Mesenchymal stem cell (in vitro differentiated cells and primary cell): ENCODE measurements at regions not wholly inside any gene's neighbourhood (a gene's known extent, or its start where the extent isn't known, plus 50 kb on each side); places are given as distances from the start of the nearest gene placed in this dataset.

Source experiments
- DNase-seq: peaks from one replicate; pipeline ENCODE4 v3.0.0-alpha.2; 2013
- H2AFZ ChIP-seq: one replicate; pipeline ENCODE4 v1.6.1; 2013; ENCODE audit warnings: low read depth, mild to moderate bottlenecking, control low read depth, inconsistent platforms, low read length, moderate library complexity
- H2AK5ac ChIP-seq: 2 replicates; pipeline ENCODE4 v1.6.1; 2013; ENCODE audit warnings: low read length, moderate library complexity, mild to moderate bottlenecking, inconsistent platforms; ENCODE audit not compliant: severe bottlenecking
- H2BK120ac ChIP-seq: one replicate; pipeline ENCODE4 v1.6.1; 2013; ENCODE audit warnings: low read depth, mild to moderate bottlenecking, inconsistent platforms, low read length, moderate library complexity
- H2BK12ac ChIP-seq, 2 experiments: one replicate each; pipeline ENCODE4 v1.6.1; 2013; ENCODE audit warnings: inconsistent platforms in 2 of 2, low read length in 2 of 2, mild to moderate bottlenecking in 2 of 2, moderate library complexity in 2 of 2, control low read depth in 1 of 2
- H2BK15ac ChIP-seq: one replicate; pipeline ENCODE4 v1.6.1; 2013; ENCODE audit warnings: mild to moderate bottlenecking, low read depth, inconsistent platforms; ENCODE audit not compliant: poor library complexity, severe bottlenecking
- H2BK5ac ChIP-seq: 2 replicates; pipeline ENCODE4 v1.6.1; 2013; ENCODE audit warnings: low read depth, mild to moderate bottlenecking, low read length, control low read depth, inconsistent platforms; ENCODE audit not compliant: poor library complexity, severe bottlenecking
- H3K14ac ChIP-seq, 2 experiments: one replicate each; pipeline ENCODE4 v1.6.1; 2013; ENCODE audit warnings: inconsistent platforms in 2 of 2, low read length in 2 of 2, control low read depth in 1 of 2, mild to moderate bottlenecking in 1 of 2, moderate library complexity in 1 of 2
- H3K18ac ChIP-seq, 2 experiments: one replicate each; pipeline ENCODE4 v1.6.1; 2013; ENCODE audit warnings: inconsistent platforms in 2 of 2, low read length in 2 of 2, control low read depth in 1 of 2, low read depth in 1 of 2, mild to moderate bottlenecking in 1 of 2
- H3K23ac ChIP-seq, 2 experiments: one replicate each; pipeline ENCODE4 v1.6.1; 2013; ENCODE audit warnings: inconsistent platforms in 2 of 2, low read length in 2 of 2, mild to moderate bottlenecking in 2 of 2, moderate library complexity in 2 of 2, control low read depth in 1 of 2
- H3K27ac ChIP-seq: 2 replicates; pipeline ENCODE4 v1.5.1; 2013; ENCODE audit warnings: mild to moderate bottlenecking, moderate library complexity, low read length, control low read depth, inconsistent platforms; ENCODE audit not compliant: poor library complexity, severe bottlenecking
- H3K27me3 ChIP-seq, 2 experiments: 2 replicates each; pipeline versions ENCODE4 v1.6.1 to v1.7.0; 2013; ENCODE audit warnings: low read length in 2 of 2, mild to moderate bottlenecking in 2 of 2, moderate library complexity in 2 of 2, control low read depth in 1 of 2, inconsistent platforms in 1 of 2; ENCODE audit not compliant: control insufficient read depth in 1 of 2, insufficient read depth in 1 of 2
- H3K36me3 ChIP-seq, 2 experiments: 2 replicates each; pipeline versions ENCODE4 v1.6.1 to v1.7.0; 2013; ENCODE audit warnings: low read length in 2 of 2, control low read depth in 1 of 2, inconsistent platforms in 1 of 2, low read depth in 1 of 2, mild to moderate bottlenecking in 1 of 2; ENCODE audit not compliant: insufficient read depth in 2 of 2, control insufficient read depth in 1 of 2
- H3K4ac ChIP-seq, 2 experiments: one replicate each; pipeline ENCODE4 v1.6.1; 2013; ENCODE audit warnings: inconsistent platforms in 2 of 2, low read length in 2 of 2, mild to moderate bottlenecking in 2 of 2, moderate library complexity in 2 of 2, control low read depth in 1 of 2, low read depth in 1 of 2
- H3K4me1 ChIP-seq: 2 replicates; pipeline ENCODE4 v1.6.1; 2013; ENCODE audit warnings: low read depth, low read length, control low read depth; ENCODE audit not compliant: control insufficient read depth, insufficient read depth
- H3K4me2 ChIP-seq: 2 replicates; pipeline ENCODE4 v1.6.1; 2013; ENCODE audit warnings: low read length, mild to moderate bottlenecking, inconsistent platforms; ENCODE audit not compliant: poor library complexity, severe bottlenecking
- H3K4me3 ChIP-seq, 2 experiments: 2 replicates each; pipeline versions ENCODE4 v1.5.1 to v1.7.0; 2013; ENCODE audit warnings: low read length in 2 of 2, mild to moderate bottlenecking in 2 of 2, control low read depth in 1 of 2, low read depth in 1 of 2; ENCODE audit not compliant: insufficient read depth in 1 of 2
- H3K79me1 ChIP-seq: replicated peaks from 2 replicates; pipeline ENCODE4 v1.6.1; 2013; ENCODE audit warnings: mild to moderate bottlenecking, control low read depth, low read length, inconsistent platforms; ENCODE audit not compliant: poor library complexity, severe bottlenecking
- H3K9ac ChIP-seq: 2 replicates; pipeline ENCODE4 v1.7.0; 2013; ENCODE audit warnings: mild to moderate bottlenecking, low read length, moderate library complexity
- H3K9me3 ChIP-seq: 2 replicates; pipeline ENCODE4 v1.7.0; 2013; ENCODE audit warnings: mild to moderate bottlenecking, low read length; ENCODE audit not compliant: control insufficient read depth
- H4K8ac ChIP-seq: one replicate; pipeline ENCODE4 v1.6.1; 2013; ENCODE audit warnings: inconsistent platforms, mild to moderate bottlenecking, low read length, moderate library complexity
- H4K91ac ChIP-seq: one replicate; pipeline ENCODE4 v1.6.1; 2013; ENCODE audit warnings: mild to moderate bottlenecking, low read length, inconsistent platforms
- WGBS: methylation state at CpG from one replicate; pipeline ENCODE4 v1.1.7; 2013; ENCODE audit warnings: mixed read lengths; 5-methylcytosine and 5-hydroxymethylcytosine counted together

- H2BK15ac ChIP-seq, result no peak overlapping the region
- DNase-seq, result no peak
- H2BK5ac ChIP-seq, result no peak overlapping the region
- no peak overlapping the region for H2AFZ ChIP-seq
- no peak overlapping the region for H4K8ac ChIP-seq
- H3K36me3 ChIP-seq, result no peaks in the 10 kb centered on the region
- no peak overlapping the region for H3K4ac ChIP-seq
- H4K91ac ChIP-seq, result no peak overlapping the region
- no peak overlapping the region for H3K14ac ChIP-seq
- no peak overlapping the region for H3K9ac ChIP-seq
- peaks cover 1% of the 10 kb centered on the region for H3K4me1 ChIP-seq
- no peaks in the 10 kb centered on the region for H3K27me3 ChIP-seq
- no peak overlapping the region for H3K4me2 ChIP-seq
- H3K4me3 ChIP-seq, result no peak overlapping the region
- no peak overlapping the region for H3K27ac ChIP-seq
- no peak overlapping the region for H3K23ac ChIP-seq
- no peak overlapping the region for H2BK120ac ChIP-seq
- no peaks in the 10 kb centered on the region for H3K79me1 ChIP-seq
- peaks cover 44% of the 10 kb centered on the region for H3K9me3 ChIP-seq
- H3K18ac ChIP-seq, result no peak overlapping the region
- no peak overlapping the region for H2AK5ac ChIP-seq
- no peak overlapping the region for H2BK12ac ChIP-seq
These were observed 240.6 kb downstream of the SNX13 start for GRCh38 chr7:17699696-17700095.

GRCh38 chr7:17700138-17700537 lies 240.2 kb downstream of the SNX13 start:
- Histone ChIP-seq H2AK5ac (no peak overlapping the region), H2BK15ac (no peak overlapping the region), H3K9me3 (peaks cover 44% of the 10 kb centered on the region), H3K4me2 (no peak overlapping the region), H3K18ac (no peak overlapping the region), H3K36me3 (no peaks in the 10 kb centered on the region), H2AFZ (no peak overlapping the region), H3K27me3 (no peaks in the 10 kb centered on the region), H2BK120ac (no peak overlapping the region), H3K4me3 (no peak overlapping the region), H4K91ac (no peak overlapping the region), H3K14ac (no peak overlapping the region), H2BK5ac (no peak overlapping the region), H3K4me1 (peaks cover 1% of the 10 kb centered on the region), H3K9ac (no peak overlapping the region), H3K4ac (no peak overlapping the region), H4K8ac (no peak overlapping the region), H3K27ac (no peak overlapping the region), H3K23ac (no peak overlapping the region), H3K79me1 (no peaks in the 10 kb centered on the region), H2BK12ac (no peak overlapping the region)
- 80% methylated on average over 1 of the region's 3 CpGs for WGBS
- no peak for DNase-seq

- Histone ChIP-seq H2BK5ac (no peak overlapping the region), H3K27ac (no peak overlapping the region), H2AK5ac (no peak overlapping the region), H3K4ac (no peak overlapping the region), H3K79me1 (no peaks in the 10 kb centered on the region), H2AFZ (no peak overlapping the region), H3K18ac (no peak overlapping the region), H2BK12ac (no peak overlapping the region), H3K14ac (no peak overlapping the region), H4K8ac (no peak overlapping the region), H3K9ac (peak overlapping the region; percentile 38), H3K27me3 (no peaks in the 10 kb centered on the region), H3K4me1 (no peaks in the 10 kb centered on the region), H3K4me3 (no peak overlapping the region), H3K23ac (no peak overlapping the region), H3K9me3 (peaks cover 11% of the 10 kb centered on the region), H4K91ac (no peak overlapping the region), H3K36me3 (no peaks in the 10 kb centered on the region), H2BK120ac (no peak overlapping the region), H3K4me2 (no peak overlapping the region), H2BK15ac (no peak overlapping the region)
- DNase-seq, result no peak
- 63% methylated on average over 2 of the region's 4 CpGs for WGBS
These were observed 234.0 kb downstream of the SNX13 start for GRCh38 chr7:17706275-17706674.

- no peaks in the 10 kb centered on the region for H3K36me3 ChIP-seq
- H4K8ac ChIP-seq, result no peak overlapping the region
- peaks cover 6% of the 10 kb centered on the region for H3K9me3 ChIP-seq
- no peak overlapping the region for H2BK15ac ChIP-seq
- no peaks in the 10 kb centered on the region for H3K79me1 ChIP-seq
- DNase-seq, result peak; percentile 69
- H3K27ac ChIP-seq, result no peak overlapping the region
- no peak overlapping the region for H3K4me2 ChIP-seq
- H3K18ac ChIP-seq, result no peak overlapping the region
- no peak overlapping the region for H2BK12ac ChIP-seq
- H4K91ac ChIP-seq, result no peak overlapping the region
- H3K4me3 ChIP-seq, result no peak overlapping the region
- no peak overlapping the region for H3K23ac ChIP-seq
- H2BK120ac ChIP-seq, result no peak overlapping the region
- H3K14ac ChIP-seq, result no peak overlapping the region
- H2AK5ac ChIP-seq, result no peak overlapping the region
- 35% methylated on average over 3 of the region's 3 CpGs for WGBS
- H3K4ac ChIP-seq, result no peak overlapping the region
- H3K9ac ChIP-seq, result peak overlapping the region; percentile 38
- no peak overlapping the region for H2AFZ ChIP-seq
- no peak overlapping the region for H2BK5ac ChIP-seq
- H3K4me1 ChIP-seq, result no peaks in the 10 kb centered on the region
- no peaks in the 10 kb centered on the region for H3K27me3 ChIP-seq
These were observed 233.6 kb downstream of the SNX13 start for GRCh38 chr7:17706734-17707133.
